Right lobe of liver (tissue), 6 donors: ENCODE measurements at regions not wholly inside any gene's neighbourhood (a gene's known extent, or its start where the extent isn't known, plus 50 kb on each side); places are given as distances from the start of the nearest gene placed in this dataset.

Experiments used
- ATAC-seq, 4 donors: fragments of 200-7000 bp; cut with Tn5 transposase; one replicate each; pipeline ENCODE4 v1.9.1; 2020; ENCODE audit warnings: mild to moderate bottlenecking in 4 of 4, moderate library complexity in 4 of 4
- DNase-seq, 3 donors: peaks; one replicate each; pipeline ENCODE4 v3.0.0-alpha.2; 2020
- H3K27ac ChIP-seq, 3 donors: fragments of 200-600 bp; one replicate each; pipeline ENCODE4 v1.8.0; 2022
- H3K27me3 ChIP-seq, 2 donors: fragments of 200-600 bp; one replicate each; pipeline ENCODE4 v1.8.0; 2022
- H3K36me3 ChIP-seq, 4 donors: fragments of 200-600 bp; sonication (generic) in 1 of 4; one replicate each; pipeline versions ENCODE4 v1.5.1 to v1.8.0; 2017 to 2022; ENCODE audit warnings: control low read depth in 1 of 4
- H3K4me1 ChIP-seq, 4 donors: fragments of 200-600 bp; sonication (generic) in 1 of 4; one replicate each; pipeline versions ENCODE4 v1.5.1 to v1.8.0; 2017 to 2022; ENCODE audit warnings: control low read depth in 1 of 4
- H3K4me3 ChIP-seq, 3 donors: fragments of 200-600 bp; one replicate each; pipeline ENCODE4 v1.8.0; 2022
- H3K9me3 ChIP-seq, 4 donors: fragments of 200-600 bp; sonication (generic) in 1 of 4; one replicate each; pipeline versions ENCODE4 v1.5.1 to v1.8.0; 2017 to 2022; ENCODE audit warnings: control low read depth in 1 of 4
- POLR2A ChIP-seq: fragments of 450-650 bp; IDR thresholded peaks from one replicate; pipeline ENCODE4 v1.6.1; 2017; ENCODE audit warnings: antibody characterized with exemption, mild to moderate bottlenecking
- WGBS: methylation state at CpG from one replicate; pipeline ENCODE4 v1.1.6; 2018; ENCODE audit warnings: low coverage, low lambda C conversion rate; ENCODE audit not compliant: insufficient coverage; ENCODE audit errors: missing lambda C conversion rate; 5-methylcytosine and 5-hydroxymethylcytosine counted together
- intact Hi-C, 2 donors: fragments of 100-400 bp; cut with DNase I; formaldehyde crosslinking; loops; one replicate each; pipeline versions ENCODE4 v1.11.2 to v1.14.1; 2022
- TF ChIP-seq, protein P1 (sequence below), 4 donors: fragments of 200-600 bp in 3 of 4; fragments of 450-650 bp in 1 of 4; IDR thresholded peaks; one replicate each; pipeline versions ENCODE4 v1.5.1 to v1.8.0; 2016 to 2022; ENCODE audit warnings: antibody characterized with exemption in 4 of 4, mild to moderate bottlenecking in 2 of 4
- donor health status: DM: no; HTN: yes; CAD: no.
- donor health status: DM: no; HTN: no; CAD: no.
- donor health status: DM: no; HTN: no; CAD: no.
- donor health status: DM: no; HTN: yes; CAD: no.
- donor health status: DM: no; HTN: yes; CAD: no.

DNA sequence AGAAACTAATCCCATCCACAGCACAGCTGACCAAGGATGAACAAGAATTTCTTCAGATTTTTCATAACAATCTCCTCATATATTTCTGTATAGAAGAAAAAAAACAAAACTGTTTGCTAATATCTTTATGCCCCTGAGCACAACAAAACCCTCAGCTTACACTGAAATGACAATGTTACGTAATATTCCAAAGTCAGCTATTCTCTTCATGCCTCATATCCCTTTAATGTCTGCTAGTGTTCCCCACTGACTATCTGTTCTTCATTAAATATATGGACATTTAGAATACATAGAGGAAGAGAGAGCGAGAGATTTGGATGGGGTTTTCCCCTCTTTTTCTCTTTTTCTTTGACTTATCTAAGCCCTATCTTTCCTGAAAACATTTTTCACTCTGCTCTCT is 87.9 kb upstream of the GULP1 start:
- H3K36me3 ChIP-seq = no peaks in the 10 kb centered on the region
- no peaks in the 10 kb centered on the region for H3K9me3 ChIP-seq
- H3K27me3 ChIP-seq = no peaks in the 10 kb centered on the region
- no peak for TF ChIP-seq POLR2A
- TF ChIP-seq, protein P1, sequence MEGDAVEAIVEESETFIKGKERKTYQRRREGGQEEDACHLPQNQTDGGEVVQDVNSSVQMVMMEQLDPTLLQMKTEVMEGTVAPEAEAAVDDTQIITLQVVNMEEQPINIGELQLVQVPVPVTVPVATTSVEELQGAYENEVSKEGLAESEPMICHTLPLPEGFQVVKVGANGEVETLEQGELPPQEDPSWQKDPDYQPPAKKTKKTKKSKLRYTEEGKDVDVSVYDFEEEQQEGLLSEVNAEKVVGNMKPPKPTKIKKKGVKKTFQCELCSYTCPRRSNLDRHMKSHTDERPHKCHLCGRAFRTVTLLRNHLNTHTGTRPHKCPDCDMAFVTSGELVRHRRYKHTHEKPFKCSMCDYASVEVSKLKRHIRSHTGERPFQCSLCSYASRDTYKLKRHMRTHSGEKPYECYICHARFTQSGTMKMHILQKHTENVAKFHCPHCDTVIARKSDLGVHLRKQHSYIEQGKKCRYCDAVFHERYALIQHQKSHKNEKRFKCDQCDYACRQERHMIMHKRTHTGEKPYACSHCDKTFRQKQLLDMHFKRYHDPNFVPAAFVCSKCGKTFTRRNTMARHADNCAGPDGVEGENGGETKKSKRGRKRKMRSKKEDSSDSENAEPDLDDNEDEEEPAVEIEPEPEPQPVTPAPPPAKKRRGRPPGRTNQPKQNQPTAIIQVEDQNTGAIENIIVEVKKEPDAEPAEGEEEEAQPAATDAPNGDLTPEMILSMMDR (IDR thresholded peaks at IDR 0.05) = no peak
- intact Hi-C loops = no loop called here
- ATAC-seq (no peak), DNase-seq (no peak)
- no peak overlapping the region for H3K4me3 ChIP-seq
- no peaks in the 10 kb centered on the region for H3K4me1 ChIP-seq
- no peak overlapping the region for H3K27ac ChIP-seq
- 85% methylated on average over 2 of the region's 2 CpGs for WGBS

DNA sequence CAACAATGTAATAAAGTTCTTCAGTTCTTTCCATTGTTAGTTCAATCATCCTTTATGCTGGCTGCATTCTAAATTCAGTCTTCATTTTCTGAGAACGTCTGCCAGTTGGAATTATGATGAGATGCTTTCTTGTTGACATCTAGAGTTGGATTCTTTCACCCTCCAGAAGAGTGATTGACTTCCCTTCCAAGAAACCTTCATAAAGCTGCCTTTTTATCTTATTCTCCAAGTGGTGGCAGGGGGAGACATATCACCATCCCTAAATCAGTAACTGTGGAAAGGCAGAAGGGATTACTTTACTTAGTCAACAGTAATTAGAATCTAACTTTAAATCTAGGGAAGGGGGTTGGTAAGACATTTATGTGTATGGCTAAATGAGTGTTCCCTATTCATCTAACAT is 86.8 kb upstream of the GULP1 start:
- no peak for DNase-seq
- WGBS = 24% methylated on average over 1 of the region's 1 CpG
- intact Hi-C loops = no loop called here

DNA sequence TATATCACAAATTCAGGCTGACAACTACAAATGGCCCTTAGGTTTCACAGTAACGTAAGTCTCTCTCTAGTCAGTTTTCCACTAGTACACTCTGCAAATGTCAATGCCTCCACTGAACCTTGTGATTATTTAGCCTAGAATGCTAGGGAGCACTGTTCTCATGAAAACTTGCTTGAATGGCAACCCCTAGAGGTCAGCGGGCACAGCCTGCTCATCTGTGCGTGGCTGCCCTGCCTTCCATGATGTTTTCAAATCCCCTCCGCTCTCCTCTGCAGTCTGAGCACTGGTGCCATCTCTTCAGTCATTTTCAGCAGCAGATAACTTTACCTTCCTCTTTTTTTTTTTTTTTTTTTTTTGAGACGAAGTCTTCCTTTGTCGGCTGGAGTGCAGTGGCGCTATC is 84.1 kb upstream of the GULP1 start:
- no peak overlapping the region for H3K27ac ChIP-seq
- WGBS = 86% methylated on average over 6 of the region's 7 CpGs
- intact Hi-C loops = no loop called here
- no peaks in the 10 kb centered on the region for H3K4me1 ChIP-seq
- TF ChIP-seq POLR2A = no peak
- TF ChIP-seq, protein P1 (IDR thresholded peaks at IDR 0.05) = no peak
- H3K9me3 ChIP-seq = no peaks in the 10 kb centered on the region
- H3K36me3 ChIP-seq = no peaks in the 10 kb centered on the region
- no peak overlapping the region for H3K4me3 ChIP-seq
- no peaks in the 10 kb centered on the region for H3K27me3 ChIP-seq
- DNase-seq (no peak), ATAC-seq (no peak)

More for the DNA sequence above, 86.8 kb upstream of the GULP1 start:
- no peaks in the 10 kb centered on the region for H3K36me3 ChIP-seq
- H3K27me3 ChIP-seq = no peaks in the 10 kb centered on the region
- no peaks in the 10 kb centered on the region for H3K9me3 ChIP-seq
- no peak overlapping the region for H3K4me3 ChIP-seq
- ATAC-seq = no peak
- TF ChIP-seq POLR2A = no peak
- TF ChIP-seq, protein P1 (IDR thresholded peaks at IDR 0.05) = no peak
- no peak overlapping the region for H3K27ac ChIP-seq
- no peaks in the 10 kb centered on the region for H3K4me1 ChIP-seq

DNA sequence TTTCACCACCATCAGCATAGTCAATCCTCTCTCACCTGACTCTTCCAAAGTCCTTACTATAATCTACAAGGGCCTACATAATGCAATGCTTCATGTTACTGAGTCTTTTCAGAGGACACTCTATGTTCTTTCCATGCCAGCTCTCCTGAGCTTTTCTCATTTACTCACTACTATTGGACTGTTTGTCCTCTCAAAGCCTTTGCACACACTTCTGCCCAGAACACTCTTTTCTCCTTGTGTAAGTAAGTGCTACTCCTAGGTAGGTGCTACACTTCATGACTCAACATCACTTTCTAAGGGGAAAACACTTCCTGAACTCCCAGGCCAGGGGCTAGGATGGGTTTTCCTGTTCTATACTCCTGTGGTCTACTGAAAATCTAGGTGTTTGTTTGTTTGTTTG is 82.5 kb upstream of the GULP1 start:
- Histone ChIP-seq H3K27me3 (no peaks in the 10 kb centered on the region), H3K4me1 (no peaks in the 10 kb centered on the region), H3K36me3 (no peaks in the 10 kb centered on the region), H3K9me3 (no peaks in the 10 kb centered on the region), H3K27ac (no peak overlapping the region), H3K4me3 (no peak overlapping the region)
- ATAC-seq = no peak
- intact Hi-C loops = no loop called here
- no peak for DNase-seq
- TF ChIP-seq, protein P1 (IDR thresholded peaks at IDR 0.05) = no peak
- no peak for TF ChIP-seq POLR2A

DNA sequence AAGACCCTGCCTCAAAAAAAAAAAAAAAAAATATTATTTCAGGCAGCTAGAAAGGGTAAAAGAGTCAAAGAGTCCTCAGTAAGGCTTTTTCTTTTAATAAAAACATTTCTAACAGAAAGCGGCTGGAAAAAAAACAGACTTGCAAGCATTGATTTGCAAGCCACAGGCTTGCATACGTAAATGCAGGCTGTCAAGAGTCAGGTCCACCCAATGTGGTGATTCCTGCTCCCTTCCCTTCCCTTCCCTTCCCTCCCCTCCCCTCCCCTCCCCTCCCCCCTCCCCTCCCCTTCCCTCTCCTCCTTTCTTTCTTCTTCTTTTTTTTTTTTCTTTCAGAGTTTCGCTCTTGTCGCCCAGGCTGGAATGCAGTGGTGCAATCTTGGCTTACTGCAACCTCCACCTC is 74.4 kb upstream of the GULP1 start:
- ATAC-seq (no peak), DNase-seq (no peak)
- Histone ChIP-seq H3K27ac (no peak overlapping the region), H3K27me3 (no peaks in the 10 kb centered on the region), H3K9me3 (no peaks in the 10 kb centered on the region), H3K4me3 (no peak overlapping the region), H3K4me1 (no peaks in the 10 kb centered on the region), H3K36me3 (no peaks in the 10 kb centered on the region)
- TF ChIP-seq, protein P1 (IDR thresholded peaks at IDR 0.05) = no peak
- TF ChIP-seq POLR2A = no peak
- 89% methylated on average over 4 of the region's 4 CpGs for WGBS
- intact Hi-C loops = no loop called here
